ENCODE measurements at regions not wholly inside any gene's neighbourhood (a gene's known extent, or its start where the extent isn't known, plus 50 kb on each side); places are given as distances from the start of the nearest gene placed in this dataset.
A peak's percentile ranks its signal among the peaks of the same experiment; 100 is the strongest.

- DNase-seq = no peak
Observed at GRCh38 chr4:20412072-20412471, 160.4 kb downstream of the SLIT2 start.

GRCh38 chr4:20416800-20417199, 165.1 kb downstream of the SLIT2 start:
- DNase-seq = no peak

DNA sequence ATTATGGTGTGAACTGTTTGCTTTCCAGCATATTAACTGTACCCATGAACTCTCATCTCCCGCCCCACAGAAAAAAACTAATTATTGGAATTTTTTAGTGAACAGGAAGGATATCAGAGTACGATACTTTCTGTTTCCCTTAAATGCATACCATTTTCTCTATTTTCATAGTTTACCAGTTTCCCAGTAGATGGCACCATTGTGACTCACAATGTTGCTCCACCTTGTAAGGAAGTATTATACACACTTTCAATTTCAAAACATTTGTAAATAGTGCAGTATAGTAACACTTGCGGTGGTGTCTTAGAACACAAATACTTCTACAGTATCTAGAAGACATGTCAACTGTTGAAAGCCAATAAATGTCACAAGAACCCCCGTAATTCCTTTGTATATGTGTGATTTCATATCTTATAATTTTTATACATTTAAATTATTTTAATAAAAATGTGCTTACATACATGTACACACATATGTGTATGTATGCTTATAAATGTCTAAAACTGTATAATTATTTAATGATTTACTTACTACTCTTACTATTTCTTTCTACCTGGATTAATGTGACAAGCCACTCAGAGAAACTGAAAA, 167.3 kb downstream of the SLIT2 start:
- no peak for DNase-seq

DNA sequence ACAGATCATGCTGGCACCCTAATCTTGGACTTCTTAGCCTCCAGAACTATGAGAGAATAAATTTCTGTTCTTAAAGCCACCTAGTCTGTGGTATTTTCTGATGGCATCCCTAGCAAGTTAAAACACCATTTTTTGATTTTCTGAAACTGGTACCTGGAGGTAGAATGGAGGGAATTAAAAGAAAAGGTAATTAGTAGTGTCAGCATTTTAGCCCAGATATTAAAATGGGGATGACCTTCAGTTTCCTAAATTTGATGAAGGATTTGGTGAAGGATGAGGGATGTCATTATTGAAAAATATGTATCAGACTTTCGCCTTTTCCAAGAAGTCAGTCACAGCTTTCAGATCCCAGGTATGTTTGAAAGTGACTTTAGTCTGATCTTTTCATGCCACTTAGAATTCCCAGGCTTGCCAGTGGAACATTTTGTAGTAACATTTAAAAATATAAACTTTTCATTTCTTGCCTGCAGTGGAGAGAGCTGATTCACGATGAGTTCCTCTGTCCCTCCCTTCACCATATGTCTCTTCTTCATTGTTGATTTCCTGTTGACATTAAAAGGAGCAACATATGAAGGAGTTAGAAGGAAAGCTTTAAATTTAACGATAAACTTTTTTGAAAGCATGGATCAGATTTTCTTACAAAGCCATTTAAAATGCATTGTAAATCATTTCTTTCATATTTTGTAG, 169.4 kb downstream of the SLIT2 start:
- no peak for DNase-seq

DNA sequence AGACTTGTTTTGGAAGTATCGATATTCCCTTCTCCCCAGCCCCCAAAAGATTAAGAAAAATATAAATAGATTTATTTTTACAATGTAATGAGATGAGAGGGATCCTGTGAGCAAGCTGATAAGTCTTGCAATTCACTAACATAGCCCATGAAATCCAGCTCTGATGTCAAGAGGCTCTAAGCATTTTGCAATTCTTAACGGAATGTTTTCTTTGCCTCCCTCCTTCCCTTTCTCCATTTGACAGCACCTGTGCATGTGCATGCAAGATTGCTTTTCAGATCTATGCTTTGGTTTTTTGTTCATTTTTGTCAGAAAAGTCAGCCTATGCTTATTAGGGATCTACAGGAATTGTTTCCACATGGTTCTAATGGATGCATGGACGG, 169.9 kb downstream of the SLIT2 start:
- DNase-seq = no peak

- peak; percentile 9 for DNase-seq
Observed at GRCh38 chr4:20422398-20422797, 170.7 kb downstream of the SLIT2 start.

DNA sequence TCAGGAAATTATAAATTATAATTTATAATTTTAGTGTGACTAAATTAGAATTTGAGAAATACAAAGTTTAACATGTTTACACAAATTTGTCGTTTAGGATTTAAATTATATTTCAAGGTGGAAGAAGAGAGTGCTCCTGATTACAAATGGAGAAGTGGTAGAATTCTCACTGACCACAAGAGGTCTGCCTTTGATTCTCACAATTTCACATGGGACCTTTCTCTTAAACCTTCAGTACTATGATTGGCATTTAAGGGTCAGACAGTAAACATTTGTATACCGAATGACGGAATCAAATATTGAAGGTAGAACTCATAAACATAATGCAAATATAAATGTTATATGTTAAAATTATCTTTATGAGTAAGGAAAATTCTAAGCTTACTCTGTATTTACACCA, 171.7 kb downstream of the SLIT2 start:
- no peak for DNase-seq

DNA sequence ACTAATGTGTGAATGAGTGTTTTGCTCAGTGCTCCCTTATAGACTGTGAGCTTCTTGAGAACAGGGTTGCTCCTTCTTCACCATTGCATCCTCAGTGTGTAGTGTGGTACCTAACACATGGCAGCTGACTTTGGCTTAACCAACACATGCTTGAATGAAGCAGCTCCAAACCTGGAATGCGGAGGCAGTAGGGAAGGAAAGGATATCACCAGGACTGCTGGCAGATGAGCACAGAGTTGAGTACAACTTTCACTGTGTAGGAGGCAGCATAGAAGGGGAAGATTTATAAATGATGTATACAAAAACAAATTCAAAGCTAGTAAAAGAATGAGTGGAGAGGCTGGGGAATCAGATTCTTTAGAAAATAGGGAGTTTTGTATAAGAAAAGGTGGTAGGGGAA, 174.3 kb downstream of the SLIT2 start:
- DNase-seq = no peak

DNA sequence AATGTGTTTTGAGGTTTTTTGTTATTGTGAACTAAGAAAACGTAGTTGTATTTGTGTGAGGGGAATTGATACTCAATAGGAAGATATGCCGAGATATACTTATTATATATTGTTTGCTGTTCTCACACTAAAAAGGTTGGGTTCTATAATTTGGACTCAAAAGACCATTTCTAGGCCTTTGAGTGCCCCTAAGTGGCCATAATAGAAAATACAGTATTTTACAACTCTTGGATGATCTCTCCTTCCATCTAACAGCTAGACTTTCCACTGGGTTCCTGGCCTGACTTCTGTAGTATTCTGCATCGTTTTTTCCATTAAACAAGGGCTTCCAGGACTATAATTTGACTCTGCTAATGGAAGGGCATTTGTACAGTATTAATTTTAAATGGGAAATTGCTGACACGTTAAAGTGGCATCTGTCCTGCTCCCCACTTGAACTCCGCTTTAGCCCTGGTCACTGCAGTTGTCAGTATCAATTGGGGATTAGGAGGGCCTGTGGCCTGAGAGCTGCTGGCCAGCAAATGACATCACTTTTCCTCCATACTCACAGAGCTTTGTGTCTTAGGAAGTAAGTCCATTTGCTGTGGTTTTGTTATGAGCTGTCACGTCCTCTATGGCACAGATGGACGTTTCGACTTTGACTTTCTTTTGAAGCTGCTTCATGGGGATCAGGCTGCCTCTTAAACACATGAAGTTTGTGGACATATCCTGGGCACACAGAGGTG, 176.9 kb downstream of the SLIT2 start:
- no peak for DNase-seq

- no peak for DNase-seq
Observed at GRCh38 chr4:20430259-20430941, 178.7 kb downstream of the SLIT2 start.

DNA sequence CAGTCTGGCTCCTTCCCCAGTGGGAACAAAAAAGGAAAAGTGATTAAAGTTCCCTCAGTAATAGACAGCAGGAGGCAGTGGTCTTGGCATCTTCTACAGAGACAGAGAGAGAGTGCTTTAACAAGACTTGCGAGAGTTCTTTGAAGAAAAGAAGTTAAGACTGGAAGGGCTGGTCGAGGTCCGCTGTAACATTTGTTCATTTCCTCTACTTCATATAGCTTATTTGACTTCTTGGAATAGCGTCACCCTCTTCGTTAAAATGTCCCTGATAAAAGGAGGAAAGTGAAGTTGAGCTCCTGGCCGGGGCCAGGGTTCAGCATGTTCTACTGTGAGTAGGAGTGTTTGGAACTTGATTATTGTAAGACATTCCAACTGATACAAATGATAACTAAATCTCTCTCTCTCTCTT, 179.8 kb downstream of the SLIT2 start:
- DNase-seq = no peak

GRCh38 chr4:20432088-20432487, 180.4 kb downstream of the SLIT2 start:
- DNase-seq = no peak

DNA sequence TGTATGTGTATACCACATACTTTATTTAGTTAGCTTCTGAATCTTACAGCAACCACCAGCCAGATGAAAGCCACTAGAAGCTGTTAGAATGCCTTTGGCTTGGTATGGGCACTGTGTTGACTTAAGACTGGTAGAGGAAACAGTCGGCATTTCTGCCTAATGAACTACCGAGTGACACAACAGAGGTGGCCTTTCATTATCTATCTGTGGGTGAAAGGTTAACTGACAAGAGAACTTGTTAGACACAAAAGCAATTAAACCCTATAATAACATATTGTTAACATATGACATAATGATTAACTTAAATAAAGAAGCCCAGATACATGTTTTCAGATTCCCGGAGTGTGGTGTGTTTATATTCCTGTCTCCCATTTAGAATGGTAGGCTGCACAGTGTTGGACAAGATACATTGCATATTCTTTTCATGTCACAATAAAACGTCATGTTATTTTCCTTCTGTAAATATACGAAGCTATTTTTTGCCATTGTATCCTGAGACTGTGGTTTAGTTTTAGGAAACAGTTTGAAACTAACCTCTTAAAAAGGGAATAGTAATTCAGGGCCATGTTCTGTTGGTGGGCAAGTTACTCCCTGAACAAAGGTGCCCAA, 181.5 kb downstream of the SLIT2 start:
- no peak for DNase-seq

DNA sequence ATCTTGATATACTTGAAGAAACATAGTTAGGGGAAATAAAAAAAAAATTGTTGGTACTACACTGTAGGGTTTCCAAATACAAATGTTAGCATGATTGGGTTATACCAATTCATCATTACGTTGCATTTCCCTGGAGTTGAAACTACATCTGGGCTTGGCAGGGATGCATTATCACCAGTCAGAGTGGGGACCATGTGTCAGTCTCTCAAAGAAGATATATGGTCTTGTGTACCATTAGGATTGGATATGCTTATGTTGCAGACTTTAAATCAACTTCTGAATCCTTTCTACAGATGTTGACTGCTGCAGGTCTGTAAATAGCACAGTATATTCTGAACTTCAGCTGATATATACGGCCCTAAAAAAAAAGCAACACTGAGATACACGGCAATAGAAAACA, 188.5 kb downstream of the SLIT2 start:
- DNase-seq = no peak

DNA sequence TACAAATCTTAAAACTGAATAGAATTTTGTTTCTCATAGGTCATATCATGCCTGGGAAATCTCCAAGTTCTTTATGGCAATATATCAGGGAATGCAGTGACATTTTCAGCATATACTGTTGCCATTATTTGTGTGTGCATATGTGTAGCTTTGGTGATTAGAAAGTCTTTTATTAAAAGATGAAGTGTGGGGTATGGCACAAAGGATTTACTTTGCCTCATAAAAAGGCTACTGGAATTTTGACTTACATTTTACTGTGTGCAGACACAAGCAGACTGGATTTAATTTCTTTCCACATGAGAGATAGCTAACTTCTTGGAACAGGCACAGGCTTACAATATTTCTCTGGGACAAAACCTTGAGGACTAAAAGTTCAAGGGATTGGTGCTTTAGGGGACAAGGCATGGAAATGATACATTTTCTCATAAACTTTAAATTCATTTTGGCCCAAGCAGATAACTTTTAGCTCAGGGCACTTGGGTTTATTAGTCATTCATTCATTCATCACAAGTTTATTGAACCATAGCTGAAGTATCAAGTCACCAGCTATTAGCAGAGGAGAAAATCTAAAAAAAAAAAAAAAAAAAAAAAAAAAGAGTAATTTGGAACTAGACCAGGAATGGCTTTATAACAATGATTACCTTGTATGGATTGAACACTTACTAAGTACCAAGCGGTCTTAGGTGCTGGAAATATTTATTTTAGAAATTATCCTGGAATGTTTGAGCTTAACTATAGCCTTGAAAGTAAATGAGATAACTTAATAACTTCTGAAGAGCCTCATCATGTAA, 191.5 kb downstream of the SLIT2 start:
- DNase-seq = no peak

DNA sequence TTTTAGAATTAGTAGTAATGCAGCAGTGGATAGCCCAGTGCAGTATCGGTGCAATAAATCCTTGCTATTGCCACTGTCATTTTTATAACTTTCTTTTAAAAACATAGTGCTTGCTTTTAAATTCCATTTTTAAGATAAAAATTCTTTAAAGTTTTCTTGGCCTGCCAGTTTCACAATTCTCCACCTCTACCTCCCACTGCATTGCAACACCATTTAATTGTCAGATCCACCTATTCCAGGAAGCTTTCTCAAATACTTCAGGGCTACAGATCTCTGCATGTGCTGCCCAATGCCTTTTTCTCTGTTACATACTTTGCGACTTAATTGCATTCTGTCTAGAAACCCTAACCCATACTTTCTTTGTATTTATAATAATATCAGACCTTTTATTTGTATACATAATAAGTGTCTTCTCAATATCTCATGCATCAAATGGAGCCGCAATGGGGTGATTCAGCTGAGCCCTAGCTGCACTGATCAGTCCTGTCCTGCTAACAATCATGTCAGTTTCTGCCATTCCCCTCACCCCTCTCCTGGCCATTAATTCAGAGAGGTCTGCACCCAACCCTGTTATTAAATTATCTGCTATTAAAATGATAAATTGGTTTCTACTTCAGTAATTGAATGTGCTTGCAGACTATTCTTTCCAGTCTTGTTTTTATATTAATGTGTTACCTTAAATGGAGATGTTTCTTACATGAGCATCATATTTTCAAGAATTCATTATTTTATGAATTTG, 193.1 kb downstream of the SLIT2 start:
- no peak for DNase-seq

GRCh38 chr4:20445933-20446723, 194.4 kb downstream of the SLIT2 start:
- DNase-seq = peak; percentile 97

DNA sequence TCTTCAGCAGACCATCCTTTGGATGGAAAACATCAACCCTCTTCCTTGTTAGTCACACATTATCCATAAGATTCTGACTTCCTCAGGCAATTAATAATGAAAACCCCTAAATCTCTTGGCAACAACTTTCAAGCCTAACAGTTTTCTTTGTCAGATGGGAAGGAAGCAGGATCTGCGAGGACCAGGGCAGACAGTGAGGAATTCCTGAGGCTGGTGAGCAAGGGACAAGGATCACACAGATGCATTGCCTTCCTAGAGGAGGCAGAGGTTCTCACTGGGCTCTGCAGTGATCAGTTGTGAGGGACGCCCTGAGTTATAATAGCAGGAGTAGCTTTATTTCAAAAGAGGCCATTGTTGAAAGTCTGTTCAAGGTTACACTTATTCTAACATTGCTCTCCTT, 195.4 kb downstream of the SLIT2 start:
- no peak for DNase-seq

DNA sequence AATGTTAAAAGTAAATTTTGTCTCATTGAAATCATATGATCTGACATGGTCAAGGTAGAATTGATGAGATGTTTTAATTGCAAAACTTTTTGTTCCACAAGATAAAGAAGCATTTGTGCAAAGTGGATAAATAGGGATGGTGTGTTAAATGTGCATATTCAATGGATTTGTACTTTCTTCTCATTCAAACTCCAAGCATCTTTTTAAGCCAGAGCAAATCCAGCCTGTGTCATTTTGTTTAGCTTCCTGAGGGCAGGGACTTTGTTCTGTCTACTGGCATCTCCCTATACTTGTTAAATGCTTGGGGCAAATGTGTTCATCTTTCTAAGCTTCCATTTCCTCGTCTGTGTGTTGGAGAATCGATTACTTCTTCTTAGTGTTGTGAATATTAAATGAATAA, 200.3 kb downstream of the SLIT2 start:
- no peak for DNase-seq

- DNase-seq = no peak
Observed at GRCh38 chr4:20454515-20454914, 202.8 kb downstream of the SLIT2 start.

- DNase-seq = no peak
Observed at GRCh38 chr4:20456407-20456806, 204.7 kb downstream of the SLIT2 start.
